ENCODE measurements at regions not wholly inside any gene's neighbourhood (a gene's known extent, or its start where the extent isn't known, plus 50 kb on each side); places are given as distances from the start of the nearest gene placed in this dataset.

DNA sequence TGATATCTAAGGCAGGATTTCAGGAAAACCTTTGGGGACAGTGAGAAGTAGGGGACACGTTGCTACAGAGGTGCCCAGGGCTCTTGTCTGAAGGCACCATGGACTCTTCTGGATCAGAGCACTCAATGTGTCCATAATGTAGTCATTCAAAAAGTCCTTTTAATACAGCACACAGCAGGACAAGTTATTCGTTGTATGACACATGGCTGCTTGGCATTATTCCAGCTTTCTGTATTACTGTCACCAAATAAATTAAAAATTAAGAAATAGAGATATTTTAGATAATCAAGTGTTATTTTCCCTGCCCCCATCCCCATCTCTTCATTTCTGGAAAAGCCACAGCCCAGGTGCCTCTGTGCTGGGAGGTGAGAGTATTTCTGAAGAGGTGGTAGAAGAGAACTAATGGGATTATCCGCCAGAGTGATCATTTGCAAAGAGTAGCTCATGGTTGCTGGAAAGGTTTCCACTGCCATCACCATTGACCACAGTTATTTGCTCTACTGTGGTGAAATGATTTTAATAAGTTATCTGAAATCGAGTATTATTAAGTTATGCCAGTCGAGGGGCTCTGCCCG, 83.0 kb downstream of the CXCL12 start:
- TF ChIP-seq, protein P1, sequence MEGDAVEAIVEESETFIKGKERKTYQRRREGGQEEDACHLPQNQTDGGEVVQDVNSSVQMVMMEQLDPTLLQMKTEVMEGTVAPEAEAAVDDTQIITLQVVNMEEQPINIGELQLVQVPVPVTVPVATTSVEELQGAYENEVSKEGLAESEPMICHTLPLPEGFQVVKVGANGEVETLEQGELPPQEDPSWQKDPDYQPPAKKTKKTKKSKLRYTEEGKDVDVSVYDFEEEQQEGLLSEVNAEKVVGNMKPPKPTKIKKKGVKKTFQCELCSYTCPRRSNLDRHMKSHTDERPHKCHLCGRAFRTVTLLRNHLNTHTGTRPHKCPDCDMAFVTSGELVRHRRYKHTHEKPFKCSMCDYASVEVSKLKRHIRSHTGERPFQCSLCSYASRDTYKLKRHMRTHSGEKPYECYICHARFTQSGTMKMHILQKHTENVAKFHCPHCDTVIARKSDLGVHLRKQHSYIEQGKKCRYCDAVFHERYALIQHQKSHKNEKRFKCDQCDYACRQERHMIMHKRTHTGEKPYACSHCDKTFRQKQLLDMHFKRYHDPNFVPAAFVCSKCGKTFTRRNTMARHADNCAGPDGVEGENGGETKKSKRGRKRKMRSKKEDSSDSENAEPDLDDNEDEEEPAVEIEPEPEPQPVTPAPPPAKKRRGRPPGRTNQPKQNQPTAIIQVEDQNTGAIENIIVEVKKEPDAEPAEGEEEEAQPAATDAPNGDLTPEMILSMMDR (IDR thresholded peaks at IDR 0.05): no peak
- no peaks in the 10 kb centered on the region for H3K36me3 Mint-ChIP-seq (ENCODE audit: low read depth)

DNA sequence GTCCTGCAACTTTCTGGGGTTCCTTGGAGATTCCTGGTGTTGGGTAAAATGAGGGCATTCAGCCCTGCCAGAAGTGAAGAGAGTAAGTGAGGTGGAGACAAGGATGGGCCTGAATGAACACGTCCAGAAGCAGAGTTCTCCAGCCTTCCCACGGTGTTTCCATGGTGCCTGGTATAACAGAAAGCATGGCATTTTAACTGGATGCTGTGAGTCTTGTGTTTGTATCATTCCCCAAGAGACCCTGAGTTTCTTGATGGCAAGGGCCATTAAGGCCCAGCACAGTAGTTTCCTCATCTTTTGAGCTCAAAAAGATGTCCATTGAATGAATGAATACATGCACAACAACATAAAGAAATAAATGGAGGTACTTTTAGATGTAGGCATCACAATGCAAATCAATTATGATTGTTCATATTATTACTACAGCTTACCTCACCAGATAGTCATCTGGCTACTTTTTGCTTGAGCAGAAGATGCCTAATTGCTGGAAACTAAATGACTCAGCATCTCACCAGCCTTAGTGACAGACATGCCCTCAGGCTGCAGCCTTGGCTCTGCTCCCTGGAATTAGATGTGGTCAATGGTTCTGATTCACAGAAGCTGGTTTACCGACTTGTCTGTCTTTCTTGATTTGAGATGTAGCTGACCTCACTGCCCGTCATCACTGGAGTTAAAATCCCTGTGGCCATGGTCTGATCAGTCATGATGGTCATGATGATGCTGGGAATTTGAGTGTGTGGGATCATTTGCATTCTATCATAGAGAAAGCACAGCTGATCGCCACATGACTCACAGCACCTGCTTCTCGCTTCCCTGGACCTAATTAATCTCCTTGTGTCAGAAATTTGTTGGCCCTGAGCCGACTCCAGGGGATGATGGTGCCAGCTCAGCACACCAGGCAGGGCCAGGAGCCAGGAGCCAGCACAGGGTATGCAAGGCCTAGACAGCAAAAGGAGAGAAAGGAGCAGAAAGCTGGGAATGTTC, 83.9 kb downstream of the CXCL12 start:
- CTCF ChIA-PET: no interaction called here
- Mint-ChIP-seq H3K36me3 (ENCODE audit: low read depth) (no peaks in the 10 kb centered on the region), H3K9me3 (peaks cover 5% of the 10 kb centered on the region), H3K27me3 (no peaks in the 10 kb centered on the region), H3K27ac (no peak overlapping the region), H3K4me1 (no peaks in the 10 kb centered on the region), H3K4me3 (no peak overlapping the region)
- DNase-seq (no peak), ATAC-seq (ENCODE audit: low read depth) (no peak)
- intact Hi-C loops (cut with micrococcal nuclease): no loop called here
- POLR2A ChIA-PET: no interaction called here
- TF ChIP-seq, protein P1 (IDR thresholded peaks at IDR 0.05): no peak

More for the DNA sequence above, 83.0 kb downstream of the CXCL12 start:
- H3K27ac Mint-ChIP-seq: no peak overlapping the region
- intact Hi-C loops (cut with micrococcal nuclease): no loop called here
- H3K27me3 Mint-ChIP-seq: no peaks in the 10 kb centered on the region
- peaks cover 5% of the 10 kb centered on the region for H3K9me3 Mint-ChIP-seq
- POLR2A ChIA-PET: no interaction called here
- no peaks in the 10 kb centered on the region for H3K4me1 Mint-ChIP-seq
- CTCF ChIA-PET: no interaction called here
- DNase-seq: no peak
- ATAC-seq (ENCODE audit: low read depth): no peak
- H3K4me3 Mint-ChIP-seq: no peak overlapping the region

DNA sequence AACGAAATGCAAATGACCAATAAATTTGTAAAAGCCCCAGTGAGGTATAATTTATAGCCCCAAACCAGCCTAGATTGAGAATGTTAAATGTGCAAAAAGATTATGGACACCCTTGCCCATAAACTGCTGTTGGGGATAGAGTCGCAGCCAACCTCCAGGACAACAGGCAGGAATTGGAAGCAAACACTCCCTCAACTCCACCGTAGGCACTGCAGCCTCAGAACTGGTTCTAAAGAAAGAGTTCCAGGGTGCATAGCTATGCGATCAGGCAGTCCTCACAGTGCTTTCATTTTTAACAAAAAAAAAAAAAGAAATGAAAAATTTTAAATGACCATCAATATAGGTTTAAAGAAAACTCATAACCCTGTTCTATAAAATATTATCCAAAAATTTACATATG, 86.2 kb downstream of the CXCL12 start:
- ATAC-seq (ENCODE audit: low read depth): no peak
- intact Hi-C loops (cut with micrococcal nuclease): no loop called here
- ChIA-PET POLR2A (no interaction called here), CTCF (no interaction called here)
- no peak overlapping the region for H3K27ac Mint-ChIP-seq
- H3K4me3 Mint-ChIP-seq: no peak overlapping the region
- no peaks in the 10 kb centered on the region for H3K4me1 Mint-ChIP-seq
- H3K27me3 Mint-ChIP-seq: no peaks in the 10 kb centered on the region
- DNase-seq: no peak
- no peaks in the 10 kb centered on the region for H3K9me3 Mint-ChIP-seq
- TF ChIP-seq, protein P1 (IDR thresholded peaks at IDR 0.05): no peak
- no peaks in the 10 kb centered on the region for H3K36me3 Mint-ChIP-seq (ENCODE audit: low read depth)

DNA sequence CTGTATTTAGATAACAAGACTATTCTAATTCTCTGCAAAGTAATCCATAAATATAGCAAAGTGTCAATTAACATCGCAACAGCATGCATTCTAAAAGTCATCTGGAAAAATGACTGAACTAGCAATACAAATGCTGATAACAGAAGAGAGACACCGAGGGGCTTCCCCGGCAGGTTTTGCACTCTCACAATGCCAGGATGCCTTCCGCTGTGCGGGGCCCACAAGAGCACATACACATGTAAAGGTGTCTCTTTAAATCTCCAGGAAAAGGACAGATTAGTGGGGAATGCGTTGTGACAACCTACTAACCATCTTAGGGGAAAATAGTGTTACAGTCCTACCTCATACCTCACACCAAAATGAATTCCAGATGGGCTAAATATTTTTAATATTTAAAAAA, 86.9 kb downstream of the CXCL12 start:
- Mint-ChIP-seq H3K4me3 (no peak overlapping the region), H3K9me3 (no peaks in the 10 kb centered on the region), H3K27ac (no peak overlapping the region), H3K27me3 (no peaks in the 10 kb centered on the region), H3K4me1 (no peaks in the 10 kb centered on the region), H3K36me3 (ENCODE audit: low read depth) (no peaks in the 10 kb centered on the region)
- POLR2A ChIA-PET: no interaction called here
- TF ChIP-seq, protein P1 (IDR thresholded peaks at IDR 0.05): no peak
- intact Hi-C loops (cut with micrococcal nuclease): no loop called here
- no peak for DNase-seq
- no peak for ATAC-seq (ENCODE audit: low read depth)
- CTCF ChIA-PET: no interaction called here

DNA sequence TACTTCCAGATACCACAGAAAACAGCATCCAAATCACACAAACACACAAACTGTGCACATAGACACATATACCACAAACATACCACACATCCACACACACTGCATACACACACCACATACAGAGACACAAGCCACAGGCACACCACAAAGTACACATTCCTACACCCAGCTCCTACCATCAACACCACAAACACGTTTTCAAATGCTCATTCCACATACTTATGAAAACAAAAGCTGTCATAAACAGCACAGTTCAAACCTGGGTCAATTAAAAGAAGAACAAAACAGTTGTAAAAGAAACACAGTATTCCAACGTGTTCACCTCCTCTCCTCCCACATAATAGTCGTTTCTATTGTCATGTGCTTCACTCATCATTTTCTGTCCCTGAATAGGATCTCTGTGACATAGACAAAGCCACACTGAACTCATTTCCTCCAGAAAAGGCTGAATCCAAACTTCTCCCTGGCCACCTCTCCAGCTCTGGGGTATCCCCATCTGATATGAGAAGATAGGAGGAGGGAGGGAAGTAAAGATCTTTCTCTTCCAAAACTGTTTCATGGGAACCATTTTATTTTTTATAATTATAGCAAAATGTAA, 89.2 kb downstream of the CXCL12 start:
- no peak overlapping the region for H3K27ac Mint-ChIP-seq
- TF ChIP-seq, protein P1 (IDR thresholded peaks at IDR 0.05): no peak

More for the DNA sequence above, 89.2 kb downstream of the CXCL12 start:
- ATAC-seq (ENCODE audit: low read depth) (no peak), DNase-seq (no peak)
- Mint-ChIP-seq H3K4me1 (no peaks in the 10 kb centered on the region), H3K36me3 (ENCODE audit: low read depth) (no peaks in the 10 kb centered on the region), H3K9me3 (no peaks in the 10 kb centered on the region), H3K4me3 (no peak overlapping the region), H3K27me3 (peaks cover 12% of the 10 kb centered on the region)
- ChIA-PET CTCF (no interaction called here), POLR2A (no interaction called here)
- intact Hi-C loops (cut with micrococcal nuclease): no loop called here
